ENCODE measurements at regions not wholly inside any gene's neighbourhood (a gene's known extent, or its start where the extent isn't known, plus 50 kb on each side); places are given as distances from the start of the nearest gene placed in this dataset.
A peak's percentile ranks its signal among the peaks of the same experiment; 100 is the strongest.
"Not testable (repeated sequence)": the region's sequence is repeated elsewhere in the genome, so short reads cannot be mapped to it uniquely, and the experiment has no call there.

DNA sequence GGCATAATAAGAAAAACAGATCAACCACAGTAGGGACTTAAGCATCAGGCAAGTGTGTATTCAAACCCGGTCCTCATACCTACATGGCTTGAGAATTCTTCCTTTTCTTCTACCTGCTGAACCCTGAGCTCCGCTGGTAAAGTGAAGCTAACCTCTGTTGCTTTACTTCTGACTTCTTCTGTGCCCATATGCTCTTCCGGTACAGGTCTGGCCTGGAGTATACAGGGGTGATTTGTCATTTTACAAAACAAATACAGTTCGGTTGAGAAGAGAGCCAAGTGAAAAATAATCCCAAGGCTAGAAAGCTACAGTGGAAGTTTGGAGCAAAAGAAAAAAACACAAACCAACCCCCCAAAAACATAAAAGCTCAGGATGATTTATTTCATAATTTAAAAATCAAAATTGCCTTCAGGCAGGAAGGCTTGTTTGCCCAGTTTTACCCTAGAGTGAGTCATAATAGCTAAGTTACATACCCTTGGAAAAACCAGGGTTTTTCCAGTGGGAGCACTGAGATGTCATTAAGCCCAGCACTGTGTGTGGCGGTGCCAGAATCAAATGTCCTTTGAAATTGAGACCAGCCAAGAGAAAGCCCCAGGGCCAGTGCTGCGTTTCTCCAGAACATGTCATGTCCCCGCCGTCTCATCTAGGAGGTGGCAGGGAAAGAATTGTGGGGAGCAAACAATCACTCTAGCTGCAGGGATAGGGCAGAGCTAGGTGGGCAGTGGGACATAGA lies 305.5 kb upstream of the ISX start:
- DNase-seq (ENCODE audit: low spot score) = no peak

DNA sequence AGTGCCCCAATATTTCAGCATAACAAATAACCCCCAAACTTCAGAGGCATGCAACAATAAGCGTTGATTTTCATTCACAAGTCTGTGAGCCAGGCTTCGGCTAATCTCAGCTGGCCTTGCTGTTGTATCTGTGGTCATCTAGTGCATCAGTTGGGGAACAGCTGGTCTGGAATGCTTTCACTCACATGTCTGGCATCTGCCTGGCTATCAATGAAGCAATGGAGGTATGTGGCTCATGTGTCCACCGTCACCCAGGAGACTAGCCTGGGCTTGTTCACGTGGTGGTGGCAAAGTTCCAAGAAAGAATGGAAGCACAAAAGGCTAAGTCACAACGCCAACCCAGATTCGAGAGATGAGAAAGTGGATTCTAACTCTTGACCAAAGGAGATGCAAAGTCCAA lies 304.8 kb upstream of the ISX start:
- no peak for DNase-seq (ENCODE audit: low spot score)

DNA sequence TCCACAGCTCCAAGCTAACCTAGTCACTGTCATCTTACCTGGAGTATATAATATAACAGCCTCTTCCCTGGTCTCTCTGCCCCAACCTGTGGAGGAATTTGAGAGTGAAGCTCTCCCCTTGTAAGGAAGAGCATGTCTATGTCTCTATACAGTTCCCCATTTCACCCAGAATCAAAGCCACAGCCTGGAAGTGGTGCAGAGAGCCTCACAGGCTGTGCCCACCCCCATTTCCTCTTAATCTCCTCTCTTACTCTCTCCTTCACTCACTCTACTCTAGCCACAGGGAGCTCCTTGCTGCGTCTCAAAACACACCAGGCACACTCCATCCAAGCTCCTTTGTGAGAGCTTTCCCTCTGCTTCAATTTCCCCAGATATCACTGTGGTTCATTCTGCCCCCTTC lies 302.5 kb upstream of the ISX start:
- no peak for DNase-seq (ENCODE audit: low spot score)

DNA sequence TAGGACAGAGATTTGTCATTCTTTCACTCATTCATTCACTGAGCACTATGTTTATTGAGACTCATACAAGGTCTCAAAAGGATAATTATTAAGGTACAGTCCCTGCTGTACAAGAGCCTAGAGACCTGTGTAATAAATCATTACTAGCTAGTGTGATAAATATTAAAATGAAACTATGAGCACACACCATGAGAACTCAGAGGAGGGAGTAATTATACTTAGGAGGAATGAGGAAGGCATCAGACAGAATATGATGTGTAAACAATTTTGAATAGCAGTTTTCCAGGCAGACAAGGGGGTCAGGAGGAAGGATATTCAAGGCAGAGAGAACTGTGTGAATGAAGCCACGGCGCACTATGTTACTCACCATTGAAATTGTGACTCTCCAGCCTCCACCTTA lies 300.8 kb upstream of the ISX start:
- no peak for DNase-seq (ENCODE audit: low spot score)

DNA sequence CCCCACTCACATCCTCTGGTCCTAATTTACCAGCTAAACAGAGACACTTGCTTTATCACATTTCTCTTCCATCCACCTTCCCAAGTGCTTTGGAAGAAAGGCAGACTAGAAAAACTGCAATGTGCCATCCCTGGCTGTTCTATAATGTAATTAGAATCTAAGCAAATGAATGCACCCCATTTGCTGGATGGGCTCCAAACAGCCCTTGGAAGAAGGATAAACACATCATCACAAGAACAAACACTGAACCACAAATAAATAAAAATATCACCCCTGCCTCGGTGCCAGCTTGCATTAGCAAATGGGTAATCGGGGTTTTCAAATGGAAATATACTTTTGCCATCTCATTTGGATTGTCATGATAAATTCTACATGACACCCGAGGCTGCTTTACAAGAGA lies 296.6 kb upstream of the ISX start:
- no peak for DNase-seq (ENCODE audit: low spot score)

DNA sequence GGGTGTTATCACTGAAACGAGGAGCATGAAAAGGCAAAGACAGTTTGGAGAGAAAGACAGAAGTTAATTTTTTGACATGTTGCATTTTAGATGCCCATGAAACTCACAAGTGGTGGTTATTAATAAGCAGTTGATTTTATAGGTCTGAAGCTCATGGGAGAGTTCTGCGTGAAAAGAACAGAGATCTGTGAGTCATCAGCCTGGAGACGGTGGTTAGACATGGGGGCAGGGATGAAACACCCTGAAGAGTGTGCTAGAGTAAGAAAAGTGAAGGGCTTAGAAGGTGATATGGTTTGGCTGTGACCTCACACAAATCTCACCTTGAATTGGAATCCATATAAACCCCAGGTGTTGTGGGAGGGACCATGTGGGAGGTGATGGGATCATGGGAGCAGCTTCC lies 289.1 kb upstream of the ISX start:
- DNase-seq (ENCODE audit: low spot score) = no peak

DNA sequence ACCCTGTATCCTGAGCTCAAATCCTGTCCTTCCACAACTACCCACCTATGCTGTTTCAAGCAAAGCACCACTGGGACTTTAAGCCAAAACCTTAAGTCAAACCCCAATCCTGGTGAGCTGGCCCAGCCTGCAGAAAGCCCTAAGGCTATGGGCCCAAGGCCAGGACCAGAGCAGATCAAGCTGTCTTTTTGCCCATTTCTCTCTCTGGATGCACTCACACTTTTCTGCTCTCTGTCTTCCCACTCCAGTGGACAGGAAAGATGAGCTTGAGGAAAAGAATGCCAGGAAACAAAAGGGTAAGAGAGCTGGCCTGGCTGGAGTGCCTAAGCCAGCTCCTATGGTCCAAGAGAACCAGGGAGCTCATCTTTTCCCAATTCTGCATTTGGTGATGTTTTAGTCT lies 284.3 kb upstream of the ISX start:
- DNase-seq (ENCODE audit: low spot score) = no peak

DNA sequence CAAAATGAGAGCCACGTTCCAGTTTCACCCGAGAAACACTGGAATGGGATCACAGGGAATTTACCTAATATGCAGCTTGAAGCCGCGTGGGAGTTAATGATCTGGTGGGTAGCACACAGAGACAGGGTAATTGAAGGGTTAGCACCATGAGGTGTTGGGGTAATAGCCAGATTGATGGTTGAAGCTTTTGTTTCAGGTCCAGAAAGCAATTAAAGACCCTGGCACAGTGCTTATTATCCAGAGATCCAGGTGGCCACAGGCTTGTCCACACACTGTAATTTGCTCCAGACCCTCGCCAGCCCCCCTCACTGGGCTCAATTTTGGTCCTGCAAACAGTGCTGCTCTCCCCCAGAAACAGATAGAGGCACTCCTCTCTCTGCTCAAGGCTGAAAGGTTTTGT lies 282.5 kb upstream of the ISX start:
- no peak for DNase-seq (ENCODE audit: low spot score)

DNA sequence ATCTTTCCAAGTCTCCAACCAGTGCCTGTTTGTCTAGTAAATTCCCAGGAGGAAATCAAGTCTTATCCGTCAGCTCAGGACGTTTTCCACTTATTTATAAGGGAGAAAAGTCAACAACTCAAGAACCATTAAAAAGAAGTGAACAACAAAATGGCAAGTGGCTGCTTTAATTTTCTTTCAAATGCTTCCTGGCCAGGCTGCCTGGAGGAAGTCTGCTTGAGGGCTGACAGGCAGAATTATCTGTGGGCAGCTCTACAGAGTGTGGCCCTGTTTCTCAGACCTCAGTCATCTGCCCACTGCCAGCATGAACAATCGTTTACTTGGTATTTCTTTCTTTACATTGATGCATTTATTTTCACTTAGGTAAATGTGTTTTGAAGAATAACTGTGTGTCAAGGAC lies 281.9 kb upstream of the ISX start:
- DNase-seq (ENCODE audit: low spot score) = no peak

DNA sequence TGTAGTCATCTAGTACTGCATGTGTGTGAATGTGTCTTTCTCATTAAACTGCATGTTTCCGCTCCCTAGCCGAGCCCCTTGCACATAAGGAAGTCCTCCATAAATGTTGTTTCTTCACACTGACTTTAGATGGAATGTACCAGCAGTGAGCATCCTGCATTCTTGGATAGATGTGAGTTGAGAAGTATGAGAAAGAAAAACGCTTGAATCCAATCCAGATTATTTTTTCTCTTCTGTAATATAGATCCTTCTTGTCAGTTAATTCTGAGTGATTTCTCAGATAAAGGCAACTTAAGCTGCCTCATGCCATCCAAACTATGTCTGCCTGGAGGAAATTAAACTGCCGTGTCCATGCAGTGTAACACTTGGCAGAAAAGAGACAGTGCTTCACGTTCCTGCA lies 268.1 kb upstream of the ISX start:
- no peak for DNase-seq (ENCODE audit: low spot score)

DNA sequence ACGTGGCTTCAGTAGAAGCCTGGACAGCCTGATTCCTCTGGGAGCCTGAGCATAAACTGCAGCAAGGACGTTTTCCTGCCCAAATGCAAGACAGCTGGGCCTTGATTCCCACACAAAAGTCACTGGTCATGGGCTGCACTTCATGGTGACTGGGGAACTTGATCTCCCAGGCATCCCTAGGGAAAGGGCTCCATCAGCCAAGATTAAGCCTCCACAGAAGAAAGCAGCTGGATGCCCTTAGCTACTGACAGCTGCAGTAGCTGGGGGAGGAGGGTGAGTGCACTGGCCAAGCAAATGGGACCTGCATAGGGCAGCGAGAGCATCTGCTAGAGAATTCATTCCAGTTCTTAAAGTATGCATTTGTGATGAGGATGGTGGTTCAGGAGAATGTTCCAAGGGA lies 267.4 kb upstream of the ISX start:
- no peak for DNase-seq (ENCODE audit: low spot score)

DNA sequence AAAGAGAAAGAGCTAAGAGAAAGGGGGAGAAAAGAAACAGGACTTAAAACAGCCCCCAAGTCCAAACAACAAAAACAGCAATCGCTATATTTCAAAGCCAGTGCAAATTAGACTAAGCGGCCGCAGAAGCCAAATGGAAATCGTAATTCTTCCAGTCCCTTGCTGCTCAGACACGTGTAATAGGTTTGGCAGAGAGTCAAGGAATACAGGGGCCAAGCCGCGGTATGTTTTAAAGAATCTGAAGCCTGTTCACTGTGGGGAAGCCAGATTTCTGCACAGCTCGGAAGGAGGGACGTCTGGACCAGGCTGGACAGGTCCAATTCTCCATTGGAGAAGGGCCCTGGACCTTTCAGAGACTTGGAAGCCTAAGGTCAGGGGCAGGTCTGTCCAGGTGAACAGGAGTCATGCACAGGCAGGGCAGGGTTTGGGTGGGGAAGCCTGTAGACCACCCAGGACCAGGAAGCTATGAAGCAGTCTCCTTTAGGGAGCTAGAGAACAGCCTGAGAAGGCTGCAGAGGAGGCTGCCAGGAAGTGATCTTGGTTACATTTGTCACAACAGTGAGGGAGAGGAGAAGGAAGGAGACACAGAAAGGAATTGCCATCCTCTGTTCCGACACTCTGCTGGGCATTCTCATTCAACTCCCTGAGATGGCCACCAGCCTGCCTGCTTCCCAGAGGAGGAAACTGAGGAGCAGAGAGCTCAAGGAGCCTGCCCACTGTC lies 265.5 kb upstream of the ISX start:
- peak; percentile 6 for DNase-seq (ENCODE audit: low spot score)

DNA sequence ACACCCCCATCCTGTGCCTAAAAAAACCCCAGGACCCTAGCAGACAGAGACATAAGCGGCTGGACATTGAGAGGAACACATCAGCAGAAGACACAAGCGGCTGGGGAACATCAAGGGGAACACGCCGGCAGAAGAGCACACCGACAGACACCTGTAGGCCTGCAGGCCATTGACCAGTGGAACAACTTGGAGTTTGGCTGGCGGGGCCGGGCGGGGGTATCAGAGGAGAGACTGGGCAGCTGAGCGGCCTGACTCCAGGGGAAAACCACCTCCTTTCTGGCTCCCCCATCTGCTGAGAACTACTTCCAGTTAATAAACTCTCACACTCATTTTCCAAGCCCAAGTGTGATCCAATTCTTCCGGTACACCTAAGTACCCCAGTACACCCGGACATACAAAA lies 264.7 kb upstream of the ISX start:
- DNase-seq (ENCODE audit: low spot score) = no peak

DNA sequence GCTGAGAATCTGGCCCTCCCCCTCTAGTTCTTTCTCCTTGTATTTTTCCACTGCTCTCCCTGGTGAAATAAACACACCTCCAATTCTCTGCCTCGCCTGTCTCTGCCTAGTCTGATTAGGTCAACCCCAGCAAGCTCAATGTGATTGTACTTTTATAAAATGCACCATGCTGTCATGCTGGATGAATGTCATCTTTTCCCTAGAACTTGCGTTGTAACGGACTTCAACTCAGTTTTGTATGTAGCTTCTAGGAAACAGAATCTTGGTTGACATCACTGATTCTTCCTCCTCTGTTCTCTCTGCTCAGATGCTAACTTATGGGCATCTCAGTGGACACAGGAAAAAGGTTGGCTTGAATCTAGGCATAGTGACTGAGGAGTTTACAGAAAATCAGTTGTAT lies 261.9 kb upstream of the ISX start:
- no peak for DNase-seq (ENCODE audit: low spot score)

DNA sequence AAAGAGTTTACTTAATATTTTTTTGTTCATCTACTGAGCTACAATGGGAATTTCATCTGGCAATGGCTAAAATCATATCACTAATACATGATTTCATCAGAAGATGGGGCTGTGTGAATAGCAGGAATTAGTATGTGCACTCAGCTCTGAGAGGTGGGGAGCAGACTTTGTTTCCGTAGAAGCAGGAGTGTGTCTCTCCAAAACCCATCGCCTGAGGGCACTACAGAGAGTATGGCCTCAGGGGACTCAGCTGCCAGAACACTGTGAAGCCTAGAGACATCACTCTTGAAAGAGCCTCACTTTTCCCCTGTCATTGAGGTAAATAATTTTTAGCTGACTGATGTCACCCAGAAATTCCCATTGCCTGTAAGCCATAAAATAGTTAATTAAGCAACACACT lies 261.4 kb upstream of the ISX start:
- no peak for DNase-seq (ENCODE audit: low spot score)

DNA sequence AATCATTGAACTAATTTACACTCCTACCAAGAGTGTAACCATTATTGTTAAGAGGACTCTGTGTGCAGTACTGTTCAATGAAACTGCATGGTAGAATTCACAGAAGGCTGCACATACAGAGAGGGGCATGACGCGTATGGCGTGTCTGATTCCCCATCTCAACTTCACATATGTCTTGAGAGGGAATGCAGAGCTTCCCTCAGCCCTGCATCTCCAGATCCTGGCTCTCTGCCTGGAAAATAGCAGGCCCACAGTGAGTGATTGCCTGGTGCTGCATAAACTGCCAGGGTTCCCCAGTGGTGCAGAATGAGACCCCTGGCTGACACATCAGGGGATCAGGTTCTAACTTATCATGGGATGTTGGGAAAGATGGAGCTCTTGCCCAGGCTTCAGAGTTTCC lies 260.2 kb upstream of the ISX start:
- no peak for DNase-seq (ENCODE audit: low spot score)

DNA sequence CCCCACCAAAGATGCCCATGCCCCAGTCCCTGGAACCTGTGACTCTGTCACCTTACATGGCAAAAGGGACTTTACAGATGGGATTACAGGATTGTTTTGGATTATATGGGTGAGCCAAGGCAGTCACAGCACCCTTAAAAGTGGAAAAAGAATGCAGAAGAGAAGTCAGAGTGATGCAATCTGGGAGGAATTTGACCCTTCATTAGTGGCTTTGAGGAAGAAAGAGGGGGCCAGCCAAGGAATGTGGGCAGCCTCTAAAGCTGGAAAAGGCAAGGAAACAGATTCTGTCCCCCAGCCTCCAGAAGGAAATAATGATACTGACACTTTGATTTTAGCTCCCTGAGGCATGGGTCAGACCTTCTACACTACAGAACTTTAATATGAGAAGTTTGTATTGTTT lies 257.3 kb upstream of the ISX start:
- no peak for DNase-seq (ENCODE audit: low spot score)

DNA sequence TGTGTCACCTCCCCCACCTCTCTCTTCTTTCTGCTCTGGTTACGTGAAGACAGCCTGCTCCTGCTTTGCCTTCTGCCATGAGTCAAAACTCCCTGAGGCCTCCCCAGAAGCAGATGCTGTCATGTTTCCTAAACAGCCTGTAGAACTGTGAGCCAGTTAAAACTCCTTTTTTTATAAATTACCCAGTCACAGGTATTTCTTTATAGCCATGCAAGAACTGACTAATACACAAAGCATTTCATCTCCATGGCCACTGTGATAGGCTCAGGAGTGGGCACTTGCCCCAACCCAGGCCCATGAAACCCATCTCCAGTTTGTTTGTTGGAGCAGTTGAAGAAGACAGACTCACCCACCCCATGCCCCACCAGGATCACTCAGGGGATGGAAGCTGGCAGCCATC lies 253.3 kb upstream of the ISX start:
- DNase-seq (ENCODE audit: low spot score) = no peak

DNA sequence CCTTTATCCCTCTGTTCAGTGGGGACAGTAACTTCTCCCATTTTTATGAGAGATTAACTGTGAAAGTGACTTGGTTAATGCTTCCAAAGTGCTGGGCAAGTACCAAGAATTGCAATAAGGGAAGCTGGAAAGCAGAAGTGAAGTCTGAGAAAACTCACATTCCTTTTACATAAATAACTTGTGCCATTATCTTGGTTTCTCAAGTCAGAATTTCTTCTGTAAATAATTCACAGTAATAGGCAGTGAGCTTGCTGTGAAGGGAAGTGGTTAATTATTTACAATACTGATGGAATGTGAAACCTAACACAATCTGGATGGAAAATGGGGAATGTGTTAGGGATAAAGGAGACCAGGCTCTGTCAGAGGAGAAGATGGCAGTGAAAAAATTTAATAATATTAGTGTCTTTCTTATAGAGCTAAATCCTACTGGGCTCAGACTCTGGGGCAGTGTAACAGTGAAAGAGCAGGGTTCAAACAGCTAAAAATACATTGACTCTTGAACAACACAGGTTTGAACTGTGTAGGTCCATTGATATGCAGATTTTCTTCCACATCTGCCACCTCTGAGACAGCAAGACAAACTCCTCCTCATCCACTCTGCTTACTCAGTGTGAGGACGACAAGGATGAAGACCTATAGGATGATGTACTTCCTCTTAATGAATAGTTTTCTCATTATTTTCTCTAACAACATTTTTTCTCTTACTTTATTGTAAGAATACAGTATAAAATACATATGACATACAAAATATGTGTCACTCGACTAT lies 251.5 kb upstream of the ISX start:
- no peak for DNase-seq (ENCODE audit: low spot score)

DNA sequence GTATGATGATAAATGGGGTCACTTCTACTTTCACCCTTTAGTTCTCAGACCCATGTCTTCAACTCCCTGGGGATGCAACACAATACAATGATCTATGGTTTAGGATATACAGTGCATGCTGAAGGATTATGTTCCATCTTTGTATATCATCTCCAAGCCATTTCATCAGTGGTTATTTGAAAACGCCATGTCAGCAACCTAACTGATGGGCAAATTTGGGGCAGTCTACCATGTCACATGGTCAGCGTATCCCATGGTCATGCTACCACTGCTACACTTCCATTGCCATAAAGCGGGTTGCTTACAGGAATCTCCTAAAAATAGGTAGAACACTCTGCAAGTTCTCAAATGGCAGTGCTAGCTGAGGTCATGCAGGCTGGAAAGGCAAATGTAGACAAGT lies 236.5 kb upstream of the ISX start:
- no peak for DNase-seq (ENCODE audit: low spot score)

DNA sequence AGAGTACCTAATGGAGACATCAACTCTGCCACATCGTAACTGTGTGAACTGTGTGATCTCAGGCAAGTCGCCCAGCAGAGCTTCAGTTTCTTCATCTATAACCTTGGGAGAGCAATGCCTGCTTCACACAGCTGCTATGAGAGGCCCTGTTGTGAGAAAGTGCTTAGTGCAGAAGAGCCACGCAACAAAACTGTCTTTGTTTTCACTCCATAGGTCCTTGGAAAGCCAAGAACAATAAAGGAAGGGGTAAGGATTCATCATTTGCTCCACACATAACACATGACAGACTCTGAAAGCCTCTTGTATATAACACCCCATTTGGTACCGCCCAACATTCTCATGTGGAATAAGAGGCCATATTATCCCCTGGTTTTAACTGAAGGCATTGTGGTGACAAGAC lies 231.9 kb upstream of the ISX start:
- no peak for DNase-seq (ENCODE audit: low spot score)

DNA sequence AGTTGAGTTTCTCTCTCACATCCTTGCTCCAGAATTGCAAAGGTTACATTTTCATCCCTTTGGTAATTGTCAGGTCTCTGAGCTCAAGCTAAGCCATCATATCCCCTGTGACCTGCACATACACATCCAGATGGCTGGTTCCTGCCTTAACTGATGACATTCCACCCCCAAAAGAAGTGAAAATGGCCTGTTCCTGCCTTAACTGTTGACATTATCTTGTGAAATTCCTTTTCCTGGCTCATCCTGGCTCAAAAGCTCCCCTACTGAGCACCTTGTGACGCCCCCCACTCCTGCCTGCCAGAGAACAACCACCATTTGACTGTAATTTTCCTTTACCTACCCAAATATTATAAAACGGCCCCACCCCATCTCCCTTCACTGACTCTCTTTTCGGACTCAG lies 231.4 kb upstream of the ISX start:
- DNase-seq (ENCODE audit: low spot score) = not testable (repeated sequence)

DNA sequence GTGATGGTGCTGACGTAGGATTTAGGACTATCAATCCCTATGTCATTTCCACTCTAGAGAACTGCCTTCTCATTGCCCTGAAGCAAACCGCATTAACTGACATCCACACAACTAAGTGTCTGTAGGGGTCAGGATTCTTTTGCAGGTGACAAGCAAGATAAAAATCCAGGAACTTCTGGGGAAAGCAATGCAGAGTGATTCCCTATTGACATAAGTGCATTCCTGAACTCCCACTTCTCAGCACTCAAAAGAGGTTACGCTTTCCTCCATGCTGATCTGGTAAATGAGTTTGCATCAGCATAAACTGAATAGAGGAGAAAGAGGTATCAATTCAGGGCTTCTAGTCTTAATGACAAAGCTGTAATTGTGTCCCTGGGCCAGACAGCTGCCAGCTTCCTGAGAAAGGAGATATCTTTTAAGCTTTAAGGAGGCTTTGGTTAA lies 224.6 kb upstream of the ISX start:
- DNase-seq (ENCODE audit: low spot score) = no peak

Measured in GM03348 (cell line).